SK-N-MC (cell line): ENCODE measurements at regions not wholly inside any gene's neighbourhood (a gene's known extent, or its start where the extent isn't known, plus 50 kb on each side); places are given as distances from the start of the nearest gene placed in this dataset.

ENCODE experiments used
- EZH2 ChIP-seq: fragments of 200-600 bp; sonication (generic); IDR thresholded peaks from one replicate; pipeline ENCODE4 v1.6.1; 2017; ENCODE audit warnings: antibody characterized with exemption
- FOXP2 ChIP-seq: optimal IDR thresholded peaks from 2 replicates; pipeline ENCODE3; 2011; ENCODE audit warnings: mild to moderate bottlenecking, moderate library complexity; ENCODE audit not compliant: insufficient read depth; ENCODE audit errors: extremely low read length, control extremely low read depth
- POLR2AphosphoS5 ChIP-seq: IDR thresholded peaks from 2 replicates; pipeline ENCODE4 v1.6.1; 2012; ENCODE audit warnings: mild to moderate bottlenecking, low read depth, low read length, borderline replicate concordance

DNA sequence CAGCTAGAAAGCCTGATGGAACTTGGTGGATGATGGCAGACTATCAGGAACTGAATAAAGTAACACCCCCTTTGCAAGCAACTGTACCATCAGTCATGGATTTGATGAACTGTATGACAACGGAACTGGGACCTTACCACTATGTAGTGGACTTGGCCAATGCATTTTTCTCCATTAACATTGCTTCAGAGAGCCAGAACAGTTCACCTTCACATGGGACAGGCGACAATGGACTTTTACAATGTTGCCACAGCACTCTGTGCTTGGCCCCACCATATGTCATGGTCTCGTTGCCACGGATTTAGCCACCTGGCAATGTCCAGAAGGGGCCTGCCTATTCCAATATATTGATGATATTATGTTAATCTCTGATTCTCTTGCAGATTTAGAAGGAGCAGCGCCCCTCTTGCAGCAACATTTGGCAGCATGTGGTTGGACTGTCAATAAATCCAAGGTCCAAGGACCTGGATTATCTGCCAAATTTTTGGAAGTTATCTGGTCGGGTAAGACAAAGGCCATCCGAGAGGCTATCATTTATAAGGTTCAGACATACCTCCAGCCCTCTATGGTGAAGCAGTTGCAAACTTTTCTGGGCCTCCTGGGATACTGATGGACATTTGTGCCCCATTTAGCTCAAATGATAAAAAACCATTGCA, 52.2 kb upstream of the ZC3H15 start:
- TF ChIP-seq EZH2 (no peak), POLR2AphosphoS5 (no peak), FOXP2 (no peak)
